ENCODE measurements at regions not wholly inside any gene's neighbourhood (a gene's known extent, or its start where the extent isn't known, plus 50 kb on each side); places are given as distances from the start of the nearest gene placed in this dataset.

DNA sequence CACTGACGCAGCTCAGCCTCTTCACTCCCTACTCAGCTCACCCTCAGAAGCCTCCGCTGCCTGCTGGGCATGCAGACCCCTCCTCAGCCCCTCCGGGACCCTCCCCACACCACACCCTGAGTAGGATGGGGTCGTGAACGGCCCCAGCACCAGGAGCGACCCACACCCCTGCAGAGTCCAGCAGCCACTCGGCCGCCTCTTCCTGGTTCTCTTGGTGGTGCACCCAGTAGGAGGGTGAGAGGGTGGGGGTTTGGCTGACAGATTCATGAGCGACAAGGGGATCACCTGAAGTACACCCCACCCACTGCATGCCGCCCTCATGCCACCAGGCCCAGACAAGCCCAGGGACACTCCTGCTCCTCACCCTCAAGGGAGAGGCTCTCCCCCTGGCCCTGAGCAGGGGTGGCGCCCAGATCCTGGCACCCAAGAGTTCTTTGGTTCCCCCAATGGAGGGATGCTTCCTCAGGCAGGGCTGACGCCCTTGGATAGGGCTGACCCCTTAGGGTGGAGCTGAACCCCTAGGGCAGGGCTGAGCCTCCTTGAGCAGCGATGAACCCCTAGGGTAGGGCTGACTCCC lies 76.6 kb upstream of the GPC1 start:
- in situ Hi-C loops (cut with MboI) = no loop called here
- H2AFZ ChIP-seq = no peak overlapping the region
- H3K4me1 ChIP-seq (ENCODE audit: insufficient read depth) = no peaks in the 10 kb centered on the region
- no peaks in the 10 kb centered on the region for H3K79me2 ChIP-seq (ENCODE audit: insufficient read depth)
- H3K9me3 ChIP-seq (ENCODE audit: low read depth) = peaks cover 4% of the 10 kb centered on the region
- no peak overlapping the region for H3K4me3 ChIP-seq
- no peaks in the 10 kb centered on the region for H3F3A ChIP-seq (ENCODE audit: insufficient read depth)
- H3K9ac ChIP-seq = no peak overlapping the region
- 54 to 61% methylated on average over 13 of the region's 13 CpGs for WGBS, 2 experiments (ENCODE audit: low coverage in 1 of 2, low lambda C conversion rate in 2 of 2, missing lambda C conversion rate in 2 of 2)
- H3K27ac ChIP-seq = no peak overlapping the region
- no peaks in the 10 kb centered on the region for H3K27me3 ChIP-seq (replicated peaks; ENCODE audit: insufficient read depth)
- DNase-seq = no peak
- no peaks in the 10 kb centered on the region for H3K9me2 ChIP-seq (ENCODE audit: insufficient read depth)
- H3K4me2 ChIP-seq (ENCODE audit: unreplicated experiment) = no peak overlapping the region
- H3K36me3 ChIP-seq (ENCODE audit: low read depth) = no peaks in the 10 kb centered on the region
- no peaks in the 10 kb centered on the region for H4K20me1 ChIP-seq (ENCODE audit: insufficient read depth)
- TF ChIP-seq EZH2 (IDR thresholded peaks at IDR 0.05; ENCODE audit: insufficient read depth, poor library complexity, severe bottlenecking) (no peak), EZH2phosphoT487 (IDR thresholded peaks at IDR 0.05; ENCODE audit: insufficient read depth, low read depth) (no peak)

DNA sequence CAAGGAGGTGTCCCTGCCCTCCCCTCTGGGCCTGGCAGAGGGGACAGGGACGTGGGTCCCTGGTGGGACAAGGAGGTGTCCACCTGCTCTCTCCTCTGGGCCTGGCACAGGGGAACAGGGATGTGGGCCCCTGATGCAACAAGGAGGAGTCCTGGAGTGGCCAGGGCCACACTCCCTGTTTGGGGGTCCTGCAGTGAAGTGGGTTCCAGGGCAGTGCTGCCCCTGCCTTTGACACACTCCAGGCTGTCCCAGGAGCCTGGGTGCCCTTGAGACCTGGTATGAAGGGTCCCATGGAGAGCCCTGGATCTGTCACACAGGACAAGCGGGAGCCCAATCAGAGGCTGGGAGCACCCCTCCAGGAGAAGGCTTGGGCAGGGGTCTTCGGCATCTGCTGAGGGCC lies 75.8 kb upstream of the GPC1 start:
- H3K27me3 ChIP-seq (replicated peaks; ENCODE audit: insufficient read depth) = no peaks in the 10 kb centered on the region
- H2AFZ ChIP-seq = no peak overlapping the region
- TF ChIP-seq EZH2 (IDR thresholded peaks at IDR 0.05; ENCODE audit: insufficient read depth, poor library complexity, severe bottlenecking) (no peak), EZH2phosphoT487 (IDR thresholded peaks at IDR 0.05; ENCODE audit: insufficient read depth, low read depth) (no peak)
- no peaks in the 10 kb centered on the region for H4K20me1 ChIP-seq (ENCODE audit: insufficient read depth)
- no peaks in the 10 kb centered on the region for H3K36me3 ChIP-seq (ENCODE audit: low read depth)
- H3K9me3 ChIP-seq (ENCODE audit: low read depth) = peaks cover 4% of the 10 kb centered on the region
- no peak overlapping the region for H3K27ac ChIP-seq
- DNase-seq = no peak
- H3K4me2 ChIP-seq (ENCODE audit: unreplicated experiment) = no peak overlapping the region
- no peak overlapping the region for H3K4me3 ChIP-seq
- no peaks in the 10 kb centered on the region for H3K4me1 ChIP-seq (ENCODE audit: insufficient read depth)
- H3K79me2 ChIP-seq (ENCODE audit: insufficient read depth) = no peaks in the 10 kb centered on the region
- H3K9me2 ChIP-seq (ENCODE audit: insufficient read depth) = no peaks in the 10 kb centered on the region
- in situ Hi-C loops (cut with MboI) = no loop called here
- no peak overlapping the region for H3K9ac ChIP-seq
- WGBS, 2 experiments (ENCODE audit: low coverage in 1 of 2, low lambda C conversion rate in 2 of 2, missing lambda C conversion rate in 2 of 2) = 36 to 40% methylated on average over 3 of the region's 3 CpGs
- H3F3A ChIP-seq (ENCODE audit: insufficient read depth) = no peaks in the 10 kb centered on the region

DNA sequence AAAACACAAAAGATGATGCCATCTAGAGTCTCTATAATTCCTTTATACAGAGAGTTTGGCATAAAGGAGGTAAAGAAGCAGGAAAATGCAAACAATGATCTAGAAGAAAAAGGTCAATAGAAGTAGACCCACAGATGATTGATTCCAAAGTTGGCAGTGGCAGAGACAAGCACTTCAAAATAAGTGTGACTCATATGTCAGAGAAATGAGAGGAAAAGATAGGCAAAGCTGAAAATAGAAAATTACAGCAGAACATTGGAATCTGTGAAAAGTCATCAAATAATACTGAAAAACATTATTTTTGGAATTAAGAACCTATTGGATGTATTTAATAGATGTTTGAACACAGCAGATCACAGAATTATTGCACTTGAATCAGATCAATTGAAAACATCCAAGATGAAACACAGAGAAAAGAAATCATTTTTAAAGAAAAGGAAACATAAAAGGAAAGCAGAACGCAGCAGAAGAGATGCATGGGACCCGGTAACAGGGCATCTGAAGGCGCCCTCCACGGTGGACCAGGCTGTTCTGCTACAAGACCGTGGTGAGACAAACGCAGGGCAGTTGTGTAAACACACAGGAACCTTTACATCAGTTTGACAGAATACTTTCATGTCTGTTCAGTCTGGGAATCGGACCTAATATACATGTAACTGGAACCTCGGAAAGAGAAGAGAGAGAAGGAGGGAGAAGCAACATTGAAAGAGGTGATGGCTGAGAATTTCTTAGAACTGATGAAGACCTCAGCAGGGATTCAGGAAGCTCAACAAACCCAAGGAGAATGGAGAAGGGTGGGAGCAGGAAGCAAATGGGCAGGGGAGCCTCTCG lies 74.6 kb upstream of the GPC1 start:
- no peak for TF ChIP-seq EZH2 (IDR thresholded peaks at IDR 0.05; ENCODE audit: insufficient read depth, poor library complexity, severe bottlenecking)
- TF ChIP-seq EZH2phosphoT487 (IDR thresholded peaks at IDR 0.05; ENCODE audit: insufficient read depth, low read depth) = no peak
- no peak for DNase-seq
- Histone ChIP-seq H3K36me3 (ENCODE audit: low read depth) (no peaks in the 10 kb centered on the region), H4K20me1 (ENCODE audit: insufficient read depth) (no peaks in the 10 kb centered on the region), H3K9ac (no peak overlapping the region), H3K4me2 (ENCODE audit: unreplicated experiment) (no peak overlapping the region), H3K9me2 (ENCODE audit: insufficient read depth) (no peaks in the 10 kb centered on the region), H3F3A (ENCODE audit: insufficient read depth) (no peaks in the 10 kb centered on the region), H3K27me3 (replicated peaks; ENCODE audit: insufficient read depth) (no peaks in the 10 kb centered on the region), H3K27ac (no peak overlapping the region), H2AFZ (no peak overlapping the region), H3K9me3 (ENCODE audit: low read depth) (peaks cover 4% of the 10 kb centered on the region), H3K4me1 (ENCODE audit: insufficient read depth) (no peaks in the 10 kb centered on the region), H3K79me2 (ENCODE audit: insufficient read depth) (no peaks in the 10 kb centered on the region), H3K4me3 (no peak overlapping the region)
- in situ Hi-C loops (cut with MboI) = no loop called here
- WGBS, 2 experiments (ENCODE audit: low coverage in 1 of 2, low lambda C conversion rate in 2 of 2, missing lambda C conversion rate in 2 of 2) = 78 to 80% methylated on average over 9 of the region's 9 CpGs

- H3K27me3 ChIP-seq (replicated peaks; ENCODE audit: insufficient read depth) = no peaks in the 10 kb centered on the region
- TF ChIP-seq EZH2 (IDR thresholded peaks at IDR 0.05; ENCODE audit: insufficient read depth, poor library complexity, severe bottlenecking) (no peak), EZH2phosphoT487 (IDR thresholded peaks at IDR 0.05; ENCODE audit: insufficient read depth, low read depth) (no peak)
- no peaks in the 10 kb centered on the region for H3K9me2 ChIP-seq (ENCODE audit: insufficient read depth)
- no peaks in the 10 kb centered on the region for H3F3A ChIP-seq (ENCODE audit: insufficient read depth)
- in situ Hi-C loops (cut with MboI) = no loop called here
- H3K9ac ChIP-seq = no peak overlapping the region
- no peak overlapping the region for H3K4me2 ChIP-seq (ENCODE audit: unreplicated experiment)
- WGBS, 2 experiments (ENCODE audit: low coverage in 1 of 2, low lambda C conversion rate in 2 of 2, missing lambda C conversion rate in 2 of 2) = 58 to 59% methylated on average over 10 of the region's 10 CpGs
- peaks cover 4% of the 10 kb centered on the region for H3K9me3 ChIP-seq (ENCODE audit: low read depth)
- no peaks in the 10 kb centered on the region for H3K36me3 ChIP-seq (ENCODE audit: low read depth)
- no peaks in the 10 kb centered on the region for H3K4me1 ChIP-seq (ENCODE audit: insufficient read depth)
- H3K79me2 ChIP-seq (ENCODE audit: insufficient read depth) = no peaks in the 10 kb centered on the region
- no peaks in the 10 kb centered on the region for H4K20me1 ChIP-seq (ENCODE audit: insufficient read depth)
- DNase-seq = no peak
- H3K27ac ChIP-seq = no peak overlapping the region
- no peak overlapping the region for H3K4me3 ChIP-seq
- H2AFZ ChIP-seq = no peak overlapping the region
Observed at GRCh38 chr2:240362216-240362755, 73.2 kb upstream of the GPC1 start.

Measured in GM23248 (cell line).